ENCODE measurements at regions not wholly inside any gene's neighbourhood (a gene's known extent, or its start where the extent isn't known, plus 50 kb on each side); places are given as distances from the start of the nearest gene placed in this dataset.

- no peak for TF ChIP-seq CTCF (conservative IDR thresholded peaks at IDR 0.05)
- no peak for TF ChIP-seq ZFX (IDR thresholded peaks at IDR 0.05)
These were observed 590.2 kb downstream of the VRK1 start for GRCh38 chr14:97387252-97387874.
